ENCODE measurements at regions not wholly inside any gene's neighbourhood (a gene's known extent, or its start where the extent isn't known, plus 50 kb on each side); places are given as distances from the start of the nearest gene placed in this dataset.

GRCh38 chr5:56676091-56676768 is 139.1 kb upstream of the MAP3K1 start:
- no peak for TF ChIP-seq CTCF (IDR thresholded peaks at IDR 0.05 in 4 of 5, conservative IDR thresholded peaks at IDR 0.05 in 1 of 5)
- TF ChIP-seq POLR2A (IDR thresholded peaks at IDR 0.05) = no peak

All from gastrocnemius medialis (tissue), 4 donors.